H1 (cell line): ENCODE measurements at regions not wholly inside any gene's neighbourhood (a gene's known extent, or its start where the extent isn't known, plus 50 kb on each side); places are given as distances from the start of the nearest gene placed in this dataset.

Experiments
- CTCF ChIA-PET: fragments of 300-600 bp; sonication (Branson Sonifier 250); formaldehyde crosslinking; loops from one replicate; lab custom pipeline; 2021; ENCODE audit not compliant: partially characterized antibody; lab: Charles Lee
- POLR2A ChIA-PET: fragments of 300-600 bp; sonication (Branson Sonifier 250); formaldehyde crosslinking; loops from one replicate; lab custom pipeline; 2021; ENCODE audit warnings: inconsistent platforms; ENCODE audit not compliant: partially characterized antibody; lab: Charles Lee
- DNase-seq, 2 experiments: peaks; one replicate each; pipeline versions ENCODE4 v3.0.0 to v3.0.0-alpha.2; 2010 to 2022; ENCODE audit warnings: low spot score in 2 of 2, low read depth in 1 of 2, mixed read lengths in 1 of 2
- FAIRE-seq: peaks from 2 replicates; lab custom pipeline; 2011; peaks lifted over from hg19 to GRCh38; lab: Jason Lieb, UNC
- H2AFZ ChIP-seq: 2 replicates; pipeline ENCODE4 v1.8.1; 2012; ENCODE audit warnings: low read length, inconsistent platforms
- H2AK5ac ChIP-seq: 2 replicates; pipeline ENCODE4 v1.6.1; 2013; ENCODE audit warnings: low read depth, low read length
- H2BK120ac ChIP-seq: replicated peaks from 2 replicates; pipeline ENCODE3; 2013; ENCODE audit warnings: low read depth, low read length, inconsistent platforms
- H2BK12ac ChIP-seq: 2 replicates; pipeline ENCODE4 v1.6.1; 2013; ENCODE audit warnings: low read depth, low read length
- H2BK15ac ChIP-seq: 2 replicates; pipeline ENCODE4 v1.6.1; 2013; ENCODE audit warnings: low read length
- H2BK20ac ChIP-seq: 2 replicates; pipeline ENCODE4 v1.6.1; 2013; ENCODE audit warnings: low read length
- H2BK5ac ChIP-seq: 2 replicates; pipeline ENCODE4 v1.6.1; 2013; ENCODE audit warnings: low read depth, low read length
- H3K14ac ChIP-seq: 2 replicates; pipeline ENCODE4 v1.6.1; 2013; ENCODE audit warnings: inconsistent platforms; ENCODE audit not compliant: insufficient read length
- H3K18ac ChIP-seq: 2 replicates; pipeline ENCODE4 v1.6.1; 2013; ENCODE audit warnings: low read length; ENCODE audit errors: extremely low read depth
- H3K23ac ChIP-seq: 2 replicates; pipeline ENCODE4 v1.6.1; 2013; ENCODE audit warnings: inconsistent platforms; ENCODE audit not compliant: insufficient read length
- H3K23me2 ChIP-seq: 2 replicates; pipeline ENCODE4 v1.6.1; 2013; ENCODE audit warnings: low read depth, low read length
- H3K27ac ChIP-seq: 2 replicates; pipeline ENCODE4 v1.6.1; 2011; ENCODE audit warnings: low read depth, low read length, inconsistent platforms
- H3K27me3 ChIP-seq, 4 experiments: replicated peaks in 1 of 4; 1 replicate in 1 of 4; 2 replicates in 3 of 4; pipeline versions ENCODE4 v1.6.1 to v1.8.1; 2011 to 2013; ENCODE audit warnings: low read length in 3 of 4, mild to moderate bottlenecking in 3 of 4, inconsistent platforms in 2 of 4, mixed read lengths in 2 of 4, moderate library complexity in 1 of 4; ENCODE audit not compliant: control insufficient read depth in 3 of 4, insufficient read depth in 3 of 4; ENCODE audit errors: extremely low read depth in 1 of 4
- H3K36me3 ChIP-seq, 4 experiments: 2 replicates each; pipeline versions ENCODE4 v1.6.1 to v1.8.1; 2011 to 2013; ENCODE audit warnings: mild to moderate bottlenecking in 4 of 4, low read length in 3 of 4, moderate library complexity in 2 of 4, control low read depth in 1 of 4, inconsistent platforms in 1 of 4; ENCODE audit not compliant: insufficient read depth in 4 of 4, control insufficient read depth in 2 of 4
- H3K4ac ChIP-seq: replicated peaks from 2 replicates; pipeline ENCODE3; 2013; ENCODE audit warnings: low read length, low read depth, mixed read lengths, inconsistent platforms; ENCODE audit not compliant: insufficient read length
- H3K4me1 ChIP-seq, 4 experiments: replicated peaks in 1 of 4; 1 replicate in 1 of 4; 2 replicates in 3 of 4; pipeline versions ENCODE4 v1.6.1 to v1.8.1; 2011 to 2013; ENCODE audit warnings: low read length in 3 of 4, inconsistent platforms in 2 of 4, mixed read lengths in 1 of 4; ENCODE audit not compliant: insufficient read depth in 4 of 4, control insufficient read depth in 3 of 4
- H3K4me2 ChIP-seq, 2 experiments: 2 replicates each; pipeline versions ENCODE4 v1.6.1 to v1.8.1; 2011 to 2013; ENCODE audit warnings: low read depth in 2 of 2, low read length in 2 of 2, control low read depth in 1 of 2, inconsistent platforms in 1 of 2, mild to moderate bottlenecking in 1 of 2; ENCODE audit not compliant: insufficient read depth in 1 of 2
- H3K4me3 ChIP-seq, 4 experiments: fragments of 200-600, 300-600 bp in 1 of 4; sonication (generic), shearing (Covaris generic), sonication (Bioruptor Twin) in 1 of 4; 2 replicates each; pipeline versions ENCODE4 v1.5.1 to v1.8.1; 2011 to 2016; ENCODE audit warnings: low read length in 4 of 4, low read depth in 3 of 4, control low read depth in 2 of 4, inconsistent platforms in 2 of 4, mild to moderate bottlenecking in 2 of 4, mixed read lengths in 1 of 4, moderate library complexity in 1 of 4; ENCODE audit not compliant: insufficient read depth in 2 of 4; ENCODE audit errors: extremely low read depth in 1 of 4
- H3K56ac ChIP-seq: replicated peaks from 2 replicates; pipeline ENCODE3; 2013; ENCODE audit warnings: low read depth, mild to moderate bottlenecking, mixed read lengths, low read length, inconsistent platforms; ENCODE audit not compliant: insufficient read length
- H3K79me1 ChIP-seq: 2 replicates; pipeline ENCODE4 v1.6.1; 2013; ENCODE audit warnings: low read depth, low read length, control low read depth
- H3K79me2 ChIP-seq, 2 experiments: 2 replicates each; pipeline versions ENCODE4 v1.6.1 to v1.8.1; 2012 to 2013; ENCODE audit warnings: low read length in 2 of 2, mild to moderate bottlenecking in 2 of 2, inconsistent platforms in 1 of 2; ENCODE audit not compliant: insufficient read depth in 2 of 2, control insufficient read depth in 1 of 2
- H3K9ac ChIP-seq, 4 experiments: replicated peaks in 1 of 4; 1 replicate in 1 of 4; 2 replicates in 3 of 4; pipeline versions ENCODE4 v1.6.1 to v1.8.1; 2011 to 2013; ENCODE audit warnings: low read depth in 3 of 4, low read length in 3 of 4, control low read depth in 2 of 4, mild to moderate bottlenecking in 2 of 4, moderate library complexity in 2 of 4, inconsistent platforms in 1 of 4; ENCODE audit errors: extremely low read depth in 1 of 4
- H3K9me3 ChIP-seq, 2 experiments: 2 replicates each; pipeline versions ENCODE4 v1.6.1 to v1.8.1; 2012 to 2013; ENCODE audit warnings: mild to moderate bottlenecking in 2 of 2, moderate library complexity in 2 of 2, control low read depth in 1 of 2, inconsistent platforms in 1 of 2, low read depth in 1 of 2, low read length in 1 of 2, mixed read lengths in 1 of 2; ENCODE audit not compliant: insufficient read depth in 2 of 2
- H4K20me1 ChIP-seq, 2 experiments: replicated peaks in 1 of 2; 2 replicates each; pipeline versions ENCODE3 to v1.8.1; 2011 to 2013; ENCODE audit warnings: inconsistent platforms in 2 of 2, low read length in 2 of 2, mild to moderate bottlenecking in 1 of 2; ENCODE audit not compliant: insufficient read depth in 2 of 2, control insufficient read depth in 1 of 2
- H4K5ac ChIP-seq: 2 replicates; pipeline ENCODE4 v1.6.1; 2013; ENCODE audit warnings: low read length, low read depth, mixed read lengths, inconsistent platforms; ENCODE audit not compliant: insufficient read length
- H4K8ac ChIP-seq: 2 replicates; pipeline ENCODE4 v1.8.0; 2013; ENCODE audit warnings: mild to moderate bottlenecking, moderate library complexity, low read length, inconsistent platforms; ENCODE audit not compliant: insufficient read depth; ENCODE audit errors: extremely low read depth
- H4K91ac ChIP-seq: replicated peaks from 2 replicates; pipeline ENCODE3; 2013; ENCODE audit warnings: low read length, mixed read lengths, inconsistent platforms; ENCODE audit not compliant: insufficient read length
- ASH2L ChIP-seq: fragments of 200-600, 300-600 bp; sonication (generic); IDR thresholded peaks from one replicate; pipeline ENCODE4 v1.7.1; 2017; ENCODE audit warnings: low read length
- BRCA1 ChIP-seq: IDR thresholded peaks from 2 replicates; pipeline ENCODE4 v1.6.1; 2012; ENCODE audit warnings: low read depth, low read length, improper control_type of control experiment
- CBX5 ChIP-seq: fragments of 300-800, 300-1000 bp; sonication (generic); IDR thresholded peaks from 2 replicates; pipeline ENCODE4 v1.7.1; 2016; ENCODE audit warnings: antibody characterized with exemption, low read length, low read depth
- CHD2 ChIP-seq: IDR thresholded peaks from 2 replicates; pipeline ENCODE4 v1.6.1; 2012; ENCODE audit warnings: low read length, improper control_type of control experiment
- CREB1 ChIP-seq: IDR thresholded peaks from 2 replicates; pipeline ENCODE4 v1.6.1; 2012; ENCODE audit warnings: inconsistent platforms
- HDAC2 ChIP-seq, 2 experiments: fragments of 300-600 bp in 1 of 2; sonication (generic) in 1 of 2; IDR thresholded peaks; 2 replicates each; pipeline ENCODE4 v1.6.1; 2011 to 2012; ENCODE audit warnings: low read depth in 2 of 2, low read length in 2 of 2, mild to moderate bottlenecking in 2 of 2, moderate library complexity in 2 of 2, borderline replicate concordance in 1 of 2, inconsistent platforms in 1 of 2
- KDM4A ChIP-seq: IDR thresholded peaks from one replicate; pipeline ENCODE4 v1.7.1; 2012; ENCODE audit warnings: low read depth, mild to moderate bottlenecking, moderate library complexity, low read length, inconsistent platforms; ENCODE audit not compliant: severe bottlenecking
- RBBP5 ChIP-seq: IDR thresholded peaks from 2 replicates; pipeline ENCODE4 v1.7.1; 2012; ENCODE audit warnings: low read depth, mild to moderate bottlenecking, inconsistent platforms, low read length, moderate library complexity, borderline replicate concordance
- SP2 ChIP-seq: IDR thresholded peaks from 2 replicates; pipeline ENCODE4 v1.6.1; 2012; ENCODE audit warnings: mild to moderate bottlenecking, low read length, inconsistent platforms
- WGBS, 2 experiments: shearing (Covaris generic) in 1 of 2; methylation state at CpG; one replicate each; pipeline versions ENCODE4 v1.1.6 to v1.1.7; 2013 to 2015; ENCODE audit warnings: low lambda C conversion rate in 2 of 2, mixed read lengths in 2 of 2, inconsistent platforms in 1 of 2, low coverage in 1 of 2, missing lambda C conversion rate in 1 of 2; ENCODE audit not compliant: insufficient replicate concordance in 2 of 2, insufficient coverage in 1 of 2, insufficient read length in 1 of 2; ENCODE audit errors: extremely low coverage in 1 of 2, missing lambda C conversion rate in 1 of 2; 5-methylcytosine and 5-hydroxymethylcytosine counted together

DNA sequence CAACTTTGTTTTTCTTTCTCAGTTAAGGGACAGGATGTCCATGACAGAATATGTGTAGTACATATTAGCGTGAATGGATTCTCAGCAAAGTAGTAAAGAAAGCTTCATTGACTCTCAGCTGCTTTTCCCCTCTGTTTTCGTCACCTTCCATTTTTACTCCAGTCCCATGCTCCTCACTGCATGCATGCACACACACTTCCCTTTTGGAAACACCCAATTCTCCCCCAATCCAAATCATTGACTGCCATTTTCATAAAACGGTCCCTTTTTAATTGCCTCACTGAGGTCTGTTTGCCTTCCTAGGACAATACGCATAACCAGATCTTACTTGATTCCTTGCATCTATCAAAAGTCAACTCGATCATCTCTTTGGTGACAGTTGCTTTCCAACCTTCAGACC lies 287.5 kb upstream of the PARD3B start:
- Histone ChIP-seq H2BK20ac (no peak overlapping the region), H3K14ac (no peak overlapping the region), H4K91ac (no peak overlapping the region), H3K4me2 (no peak overlapping the region), H4K5ac (no peak overlapping the region), H3K9me3 (no peaks in the 10 kb centered on the region), H3K36me3 (no peaks in the 10 kb centered on the region), H3K79me2 (no peaks in the 10 kb centered on the region), H2BK15ac (no peak overlapping the region), H3K79me1 (no peaks in the 10 kb centered on the region), H3K27me3 (no peaks in the 10 kb centered on the region), H2BK12ac (no peak overlapping the region), H4K20me1 (no peaks in the 10 kb centered on the region), H3K56ac (no peak overlapping the region), H2AFZ (no peak overlapping the region), H3K23me2 (peaks cover 2% of the 10 kb centered on the region), H2AK5ac (no peak overlapping the region), H3K18ac (no peak overlapping the region), H3K27ac (no peak overlapping the region), H2BK120ac (no peak overlapping the region), H3K23ac (no peak overlapping the region), H3K9ac (no peak overlapping the region), H3K4ac (no peak overlapping the region), H3K4me3 (no peak overlapping the region), H4K8ac (no peak overlapping the region), H2BK5ac (no peak overlapping the region), H3K4me1 (peaks cover 0 to 5% (median 2%) of the 10 kb centered on the region in 4 experiments; a peak in 2 of 7 replicates)
- 95% methylated on average over 5 of the region's 5 CpGs; no CpG with 5 or more reads in 1 of the 2 experiments for WGBS, 2 experiments
- POLR2A ChIA-PET: no interaction called here
- FAIRE-seq: no peak
- TF ChIP-seq SP2: no peak
- no peak for TF ChIP-seq BRCA1
- no peak for TF ChIP-seq CBX5
- TF ChIP-seq RBBP5: no peak
- no peak for TF ChIP-seq KDM4A
- TF ChIP-seq CREB1: no peak
- TF ChIP-seq ASH2L: no peak
- TF ChIP-seq CHD2: no peak
- TF ChIP-seq HDAC2 (IDR thresholded peaks at IDR 0.05; ENCODE audit: borderline replicate concordance in 1 of 2, low read depth in 2 of 2, low read length in 2 of 2): no peak
- CTCF ChIA-PET: interaction anchor here (0.7 to 8.1 kb wide), 5 partner anchors 26 to 149 kb away, joined by 3 to 46 read pairs (median 4); no protein-coding TSS in a partner anchor
- no peak for DNase-seq
